ENCODE measurements at regions not wholly inside any gene's neighbourhood (a gene's known extent, or its start where the extent isn't known, plus 50 kb on each side); places are given as distances from the start of the nearest gene placed in this dataset.

GRCh38 chr11:42205518-42205917, 746.1 kb upstream of the LRRC4C start:
- TF ChIP-seq, protein P1, sequence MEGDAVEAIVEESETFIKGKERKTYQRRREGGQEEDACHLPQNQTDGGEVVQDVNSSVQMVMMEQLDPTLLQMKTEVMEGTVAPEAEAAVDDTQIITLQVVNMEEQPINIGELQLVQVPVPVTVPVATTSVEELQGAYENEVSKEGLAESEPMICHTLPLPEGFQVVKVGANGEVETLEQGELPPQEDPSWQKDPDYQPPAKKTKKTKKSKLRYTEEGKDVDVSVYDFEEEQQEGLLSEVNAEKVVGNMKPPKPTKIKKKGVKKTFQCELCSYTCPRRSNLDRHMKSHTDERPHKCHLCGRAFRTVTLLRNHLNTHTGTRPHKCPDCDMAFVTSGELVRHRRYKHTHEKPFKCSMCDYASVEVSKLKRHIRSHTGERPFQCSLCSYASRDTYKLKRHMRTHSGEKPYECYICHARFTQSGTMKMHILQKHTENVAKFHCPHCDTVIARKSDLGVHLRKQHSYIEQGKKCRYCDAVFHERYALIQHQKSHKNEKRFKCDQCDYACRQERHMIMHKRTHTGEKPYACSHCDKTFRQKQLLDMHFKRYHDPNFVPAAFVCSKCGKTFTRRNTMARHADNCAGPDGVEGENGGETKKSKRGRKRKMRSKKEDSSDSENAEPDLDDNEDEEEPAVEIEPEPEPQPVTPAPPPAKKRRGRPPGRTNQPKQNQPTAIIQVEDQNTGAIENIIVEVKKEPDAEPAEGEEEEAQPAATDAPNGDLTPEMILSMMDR (IDR thresholded peaks at IDR 0.05), result no peak
- TF ChIP-seq POLR2AphosphoS5 (IDR thresholded peaks at IDR 0.05), result no peak

All from transverse colon (tissue), 4 donors.